GM12872 (cell line): ENCODE measurements at regions not wholly inside any gene's neighbourhood (a gene's known extent, or its start where the extent isn't known, plus 50 kb on each side); places are given as distances from the start of the nearest gene placed in this dataset.

ENCODE experiments used
- TF ChIP-seq, protein P1 (sequence below): IDR thresholded peaks from 3 replicates; pipeline ENCODE4 v1.5.1; 2011; ENCODE audit warnings: low read depth, mild to moderate bottlenecking, low read length, moderate library complexity; ENCODE audit not compliant: insufficient read depth

DNA sequence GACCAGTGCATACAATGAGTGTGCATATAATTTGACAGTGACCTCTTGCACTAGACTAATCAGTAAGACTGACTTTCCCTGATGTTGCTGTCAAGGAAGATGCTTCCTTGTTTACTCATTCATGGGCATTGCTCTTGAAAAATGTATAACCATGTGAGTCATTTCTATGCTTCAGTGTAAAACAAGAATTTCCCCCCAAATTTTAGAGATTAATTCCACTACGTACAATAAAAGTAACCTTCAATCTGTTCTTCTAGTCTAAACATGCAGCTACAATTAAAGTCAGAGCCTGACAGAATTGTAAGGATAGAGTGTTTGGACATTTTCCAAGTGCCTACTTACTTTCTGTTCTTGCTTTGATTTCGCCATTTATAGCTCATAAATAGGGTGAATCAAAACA is 935.7 kb downstream of the RAPGEF2 start:
- TF ChIP-seq, protein P1, sequence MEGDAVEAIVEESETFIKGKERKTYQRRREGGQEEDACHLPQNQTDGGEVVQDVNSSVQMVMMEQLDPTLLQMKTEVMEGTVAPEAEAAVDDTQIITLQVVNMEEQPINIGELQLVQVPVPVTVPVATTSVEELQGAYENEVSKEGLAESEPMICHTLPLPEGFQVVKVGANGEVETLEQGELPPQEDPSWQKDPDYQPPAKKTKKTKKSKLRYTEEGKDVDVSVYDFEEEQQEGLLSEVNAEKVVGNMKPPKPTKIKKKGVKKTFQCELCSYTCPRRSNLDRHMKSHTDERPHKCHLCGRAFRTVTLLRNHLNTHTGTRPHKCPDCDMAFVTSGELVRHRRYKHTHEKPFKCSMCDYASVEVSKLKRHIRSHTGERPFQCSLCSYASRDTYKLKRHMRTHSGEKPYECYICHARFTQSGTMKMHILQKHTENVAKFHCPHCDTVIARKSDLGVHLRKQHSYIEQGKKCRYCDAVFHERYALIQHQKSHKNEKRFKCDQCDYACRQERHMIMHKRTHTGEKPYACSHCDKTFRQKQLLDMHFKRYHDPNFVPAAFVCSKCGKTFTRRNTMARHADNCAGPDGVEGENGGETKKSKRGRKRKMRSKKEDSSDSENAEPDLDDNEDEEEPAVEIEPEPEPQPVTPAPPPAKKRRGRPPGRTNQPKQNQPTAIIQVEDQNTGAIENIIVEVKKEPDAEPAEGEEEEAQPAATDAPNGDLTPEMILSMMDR: no peak

DNA sequence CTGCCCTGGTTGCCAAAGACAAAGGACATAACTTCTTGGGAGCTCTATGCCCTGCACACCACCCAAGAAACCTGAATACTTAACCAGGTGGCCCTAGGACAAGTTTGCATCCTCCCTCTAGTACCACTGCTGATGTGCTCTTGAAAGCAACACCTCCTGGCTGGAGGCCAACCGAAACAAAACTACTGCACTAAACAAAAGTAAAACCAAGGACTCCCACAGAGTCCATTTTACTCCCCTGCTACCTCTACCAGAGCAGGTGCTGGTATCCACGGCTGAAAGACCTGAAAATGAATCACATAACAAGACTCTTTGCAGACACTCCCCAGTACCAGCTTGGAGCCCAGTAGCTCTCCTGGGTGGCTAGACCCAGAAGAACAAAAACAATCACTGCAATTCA is 941.8 kb downstream of the RAPGEF2 start:
- TF ChIP-seq, protein P1: no peak

DNA sequence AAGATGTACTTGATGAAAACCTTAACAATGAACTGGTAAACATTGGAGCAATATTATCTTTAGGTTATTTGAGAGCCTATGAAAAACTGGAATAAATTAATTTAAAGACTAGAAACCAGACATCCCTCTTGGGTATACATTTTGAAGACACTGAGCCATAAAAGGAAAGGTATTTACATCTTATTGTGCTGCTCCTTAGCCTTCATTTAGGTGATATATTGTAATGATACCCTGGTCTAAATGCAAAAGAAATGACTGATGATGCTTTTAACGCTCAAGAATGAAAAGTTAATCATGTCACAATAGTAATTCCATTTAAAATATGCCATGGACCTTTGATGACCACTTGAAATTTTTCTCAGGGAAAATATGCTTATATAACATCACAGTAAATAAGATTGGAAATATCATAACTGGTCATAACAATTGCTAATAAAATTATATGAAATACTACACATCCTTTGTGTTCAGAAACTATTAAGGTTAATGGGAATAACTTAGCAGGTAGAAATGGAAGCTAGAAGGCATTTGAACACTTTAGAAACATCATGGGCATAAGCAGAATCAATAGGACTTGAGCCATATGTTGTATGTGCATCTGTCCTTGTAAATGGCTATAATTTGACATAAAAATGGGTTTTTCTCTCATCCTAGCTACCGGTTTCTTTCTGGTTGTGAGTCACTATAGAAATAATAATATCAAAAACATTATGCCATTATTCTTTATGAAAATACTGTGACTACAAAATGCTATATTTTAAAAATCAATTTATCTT is 979.7 kb downstream of the RAPGEF2 start:
- TF ChIP-seq, protein P1: no peak

DNA sequence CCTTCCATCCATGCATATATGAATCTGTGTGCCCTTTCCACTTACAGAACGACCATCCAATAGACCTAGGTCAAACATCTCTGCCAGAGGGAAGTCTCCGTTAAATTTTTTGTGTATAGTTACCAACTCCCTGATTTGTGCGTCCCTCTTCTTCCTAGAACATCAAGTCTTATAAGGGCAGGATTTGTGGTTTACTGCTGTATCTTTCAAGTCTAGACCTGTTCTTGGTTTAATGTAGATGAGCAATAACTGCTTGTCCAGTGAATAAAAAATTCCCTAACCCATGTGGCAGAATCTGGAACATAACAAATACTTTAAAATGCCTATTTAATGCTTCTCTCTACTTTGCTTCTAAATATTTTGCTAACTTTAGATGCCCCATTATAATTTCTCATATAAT is 988.8 kb downstream of the RAPGEF2 start:
- TF ChIP-seq, protein P1: no peak

DNA sequence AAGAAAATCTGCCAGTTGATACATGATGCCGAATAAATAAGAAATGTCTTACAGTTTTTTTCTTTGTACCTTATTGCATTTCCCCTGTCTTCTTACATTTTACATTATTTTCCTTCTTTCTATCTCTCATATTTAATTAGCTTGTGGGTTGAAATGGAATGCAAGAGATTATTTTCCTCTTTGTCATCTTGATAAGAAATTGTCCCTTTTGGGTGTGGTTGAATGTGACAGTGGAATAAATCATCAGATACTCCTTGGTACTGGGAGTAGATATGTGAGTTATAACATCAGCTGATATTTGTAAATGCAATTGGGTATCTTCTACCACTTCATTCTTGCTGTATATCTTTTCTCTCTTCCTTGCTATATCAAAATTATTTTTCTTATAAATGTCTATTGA is 997.4 kb downstream of the RAPGEF2 start:
- TF ChIP-seq, protein P1: no peak

DNA sequence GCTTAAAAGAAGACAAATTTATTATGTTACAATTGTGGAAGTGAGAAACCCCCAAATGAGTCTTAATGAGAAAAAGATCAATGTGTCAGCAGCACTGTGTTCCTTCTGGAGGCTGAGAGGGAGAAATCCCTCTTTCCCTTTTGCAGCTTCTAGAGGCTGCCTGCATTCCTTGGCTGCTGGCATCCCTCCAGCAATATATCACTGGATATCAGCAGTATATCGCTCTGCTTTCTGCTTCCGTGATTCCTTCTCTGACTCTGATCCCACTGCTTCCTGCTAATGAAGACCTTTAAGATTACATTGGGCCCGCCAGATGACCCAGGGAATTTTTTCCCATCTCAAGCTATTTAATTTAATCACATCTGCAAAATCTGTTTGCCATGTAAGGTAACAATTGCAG is 1008.0 kb downstream of the RAPGEF2 start:
- TF ChIP-seq, protein P1: no peak

DNA sequence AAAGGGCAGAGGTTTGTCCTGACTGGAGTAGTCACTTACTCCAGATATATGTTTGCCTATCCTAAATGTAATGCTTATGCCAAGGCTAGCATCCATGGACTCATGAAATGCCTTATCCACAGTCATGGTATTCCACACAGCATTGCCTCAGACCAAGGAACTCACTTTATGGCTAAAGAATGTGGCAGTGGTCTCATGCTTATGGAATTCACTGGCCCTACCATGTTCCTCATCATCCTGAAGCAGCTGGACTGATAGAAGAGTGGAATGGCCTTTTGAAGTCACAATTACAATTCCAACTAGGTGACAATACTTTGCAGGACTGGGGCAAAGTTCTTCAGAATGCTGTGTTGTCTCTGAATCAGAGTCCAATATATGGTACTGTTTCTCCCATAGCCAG is 1014.8 kb downstream of the RAPGEF2 start:
- TF ChIP-seq, protein P1: no peak
